GM12891 (cell line): ENCODE measurements at regions not wholly inside any gene's neighbourhood (a gene's known extent, or its start where the extent isn't known, plus 50 kb on each side); places are given as distances from the start of the nearest gene placed in this dataset.

ENCODE experiments used
- PAX5 ChIP-seq: IDR thresholded peaks from 2 replicates; pipeline ENCODE4 v1.6.1; 2011; ENCODE audit warnings: low read length, moderate library complexity, mild to moderate bottlenecking; ENCODE audit not compliant: insufficient read depth, severe bottlenecking
- POLR2A ChIP-seq: IDR thresholded peaks from 2 replicates; pipeline ENCODE4 v1.6.1; 2011; ENCODE audit warnings: low read depth, low read length, control low read depth
- POLR2AphosphoS5 ChIP-seq: IDR thresholded peaks from 2 replicates; pipeline ENCODE4 v1.6.1; 2011; ENCODE audit warnings: low read depth, low read length, control low read depth
- POU2F2 ChIP-seq: IDR thresholded peaks from 2 replicates; pipeline ENCODE4 v1.6.1; 2011; ENCODE audit warnings: low read depth, mild to moderate bottlenecking, control low read depth, low read length, moderate library complexity
- SPI1 ChIP-seq: IDR thresholded peaks from 2 replicates; pipeline ENCODE4 v1.6.1; 2011; ENCODE audit warnings: low read depth, low read length, control low read depth

DNA sequence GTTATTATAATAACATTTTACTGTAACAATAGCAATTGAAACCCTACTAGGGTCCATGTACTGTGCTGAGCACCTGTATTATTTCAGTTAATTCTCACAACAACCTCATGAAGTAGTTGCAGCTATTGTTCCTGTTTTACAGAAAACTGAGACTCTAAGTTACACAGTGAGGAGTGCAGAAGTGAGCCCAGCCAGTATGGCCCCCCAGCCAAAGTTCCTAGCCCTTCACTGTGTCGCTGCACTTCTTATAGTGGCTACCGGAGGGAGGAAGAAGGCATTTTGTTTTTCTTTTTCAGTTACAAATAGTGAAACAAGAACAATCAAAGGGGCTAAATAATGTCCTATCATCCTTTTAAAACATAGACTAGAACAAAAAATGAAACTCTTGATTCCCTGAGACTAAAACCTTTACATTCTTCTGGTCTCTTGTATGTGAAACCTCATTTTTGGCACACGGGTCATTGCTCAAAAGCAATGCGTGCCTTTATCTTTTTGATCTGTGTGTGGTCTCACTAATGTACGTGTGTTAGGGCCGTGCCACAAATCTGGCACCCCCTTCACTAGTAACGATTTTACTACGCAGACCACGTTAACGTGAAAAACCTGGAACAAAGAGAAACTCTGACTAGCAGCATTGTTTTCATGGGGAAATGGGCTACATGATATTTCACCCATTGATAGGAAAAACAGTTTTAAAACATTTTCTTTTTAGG, 88.7 kb downstream of the LLPH start:
- TF ChIP-seq PAX5: no peak
- no peak for TF ChIP-seq POLR2A
- TF ChIP-seq SPI1: peak; percentile 19; the same call in 1 of the 2 replicates
- no peak for TF ChIP-seq POLR2AphosphoS5
- TF ChIP-seq POU2F2: no peak
